Colonic mucosa (tissue), 4 donors: ENCODE measurements at regions not wholly inside any gene's neighbourhood (a gene's known extent, or its start where the extent isn't known, plus 50 kb on each side); places are given as distances from the start of the nearest gene placed in this dataset.

Experiments
- DNase-seq: peaks from one replicate; pipeline ENCODE4 v3.0.0-alpha.2; 2020
- H3K27ac ChIP-seq: fragments of 200-600 bp; one replicate; pipeline ENCODE4 v1.8.0; 2021
- H3K27me3 ChIP-seq: fragments of 200-600 bp; one replicate; pipeline ENCODE4 v1.8.0; 2021
- H3K36me3 ChIP-seq: fragments of 200-600 bp; one replicate; pipeline ENCODE4 v1.8.0; 2021
- H3K4me1 ChIP-seq: fragments of 200-600 bp; one replicate; pipeline ENCODE4 v1.8.0; 2021; ENCODE audit warnings: mild to moderate bottlenecking
- H3K4me3 ChIP-seq: fragments of 200-600 bp; one replicate; pipeline ENCODE4 v1.8.0; 2021
- H3K9ac ChIP-seq, 2 donors: one replicate each; pipeline ENCODE4 v1.7.0; 2013; ENCODE audit warnings: control low read depth in 2 of 2, low read depth in 2 of 2, low read length in 2 of 2
- H3K9me3 ChIP-seq: fragments of 200-600 bp; one replicate; pipeline ENCODE4 v1.8.0; 2021
- CTCF ChIP-seq: fragments of 200-600 bp; IDR thresholded peaks from one replicate; pipeline ENCODE4 v1.8.0; 2022; ENCODE audit warnings: antibody characterized with exemption, mild to moderate bottlenecking
- intact Hi-C: fragments of 100-400 bp; cut with DNase I; formaldehyde crosslinking; loops from one replicate; pipeline ENCODE4 v1.14.1; 2022
- donor health status: healthy.
- donor health status: DM: no; HTN: no; CAD: no.
- donor health status: DM: no; HTN: no; CAD: no.

DNA sequence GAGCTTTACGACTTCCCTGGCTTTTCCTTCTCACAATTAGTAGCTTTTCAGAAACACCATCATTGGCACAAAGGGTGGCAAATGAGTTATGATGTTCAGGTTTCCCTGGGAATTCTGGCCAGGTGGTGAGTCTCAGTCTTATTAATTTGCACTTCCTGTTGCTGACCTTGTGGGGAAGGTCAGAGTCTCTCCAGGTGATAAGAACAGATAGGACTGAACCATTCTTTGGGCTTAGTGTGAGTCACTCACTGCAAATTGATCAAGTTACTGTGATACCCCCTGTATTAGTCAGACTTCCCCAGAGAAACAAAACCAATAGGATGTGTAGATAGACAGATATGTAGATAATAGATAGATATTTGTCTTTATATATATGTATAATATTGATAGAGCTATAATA, 53.8 kb upstream of the RANBP3L start:
- no peak for TF ChIP-seq CTCF
- no peak overlapping the region for H3K27ac ChIP-seq
- H3K36me3 ChIP-seq, result no peaks in the 10 kb centered on the region
- intact Hi-C loops, result no loop called here
- DNase-seq, result no peak
- H3K4me1 ChIP-seq, result no peaks in the 10 kb centered on the region
- H3K4me3 ChIP-seq, result no peak overlapping the region
- no peak overlapping the region for H3K9ac ChIP-seq
- H3K9me3 ChIP-seq, result no peaks in the 10 kb centered on the region
- H3K27me3 ChIP-seq, result no peaks in the 10 kb centered on the region

GRCh38 chr5:36356915-36357314, 55.2 kb upstream of the RANBP3L start:
- Histone ChIP-seq H3K4me1 (no peaks in the 10 kb centered on the region), H3K9me3 (no peaks in the 10 kb centered on the region), H3K36me3 (no peaks in the 10 kb centered on the region), H3K27me3 (no peaks in the 10 kb centered on the region), H3K27ac (no peak overlapping the region), H3K9ac (no peak overlapping the region), H3K4me3 (no peak overlapping the region)
- no peak for TF ChIP-seq CTCF
- intact Hi-C loops, result no loop called here
- no peak for DNase-seq

GRCh38 chr5:36357391-36357975, 55.8 kb upstream of the RANBP3L start:
- Histone ChIP-seq H3K36me3 (no peaks in the 10 kb centered on the region), H3K4me1 (no peaks in the 10 kb centered on the region), H3K27me3 (no peaks in the 10 kb centered on the region), H3K9me3 (no peaks in the 10 kb centered on the region), H3K9ac (no peak overlapping the region), H3K27ac (no peak overlapping the region), H3K4me3 (no peak overlapping the region)
- no peak for DNase-seq
- intact Hi-C loops, result no loop called here
- TF ChIP-seq CTCF, result no peak

- no peaks in the 10 kb centered on the region for H3K36me3 ChIP-seq
- H3K9me3 ChIP-seq, result no peaks in the 10 kb centered on the region
- H3K4me1 ChIP-seq, result no peaks in the 10 kb centered on the region
- H3K4me3 ChIP-seq, result no peak overlapping the region
- intact Hi-C loops, result no loop called here
- H3K27me3 ChIP-seq, result no peaks in the 10 kb centered on the region
- no peak for TF ChIP-seq CTCF
- DNase-seq, result no peak
- no peak overlapping the region for H3K27ac ChIP-seq
- no peak overlapping the region for H3K9ac ChIP-seq
Measured at GRCh38 chr5:36359267-36359666, 57.6 kb upstream of the RANBP3L start.

GRCh38 chr5:36360307-36360706, 58.6 kb upstream of the RANBP3L start:
- no peak overlapping the region for H3K9ac ChIP-seq
- intact Hi-C loops, result no loop called here
- no peaks in the 10 kb centered on the region for H3K9me3 ChIP-seq
- no peaks in the 10 kb centered on the region for H3K4me1 ChIP-seq
- no peaks in the 10 kb centered on the region for H3K27me3 ChIP-seq
- no peak overlapping the region for H3K27ac ChIP-seq
- DNase-seq, result no peak
- no peak overlapping the region for H3K4me3 ChIP-seq
- no peak for TF ChIP-seq CTCF
- no peaks in the 10 kb centered on the region for H3K36me3 ChIP-seq

- H3K4me3 ChIP-seq, result no peak overlapping the region
- H3K4me1 ChIP-seq, result no peaks in the 10 kb centered on the region
- H3K27me3 ChIP-seq, result no peaks in the 10 kb centered on the region
- H3K27ac ChIP-seq, result no peak overlapping the region
- H3K9me3 ChIP-seq, result no peaks in the 10 kb centered on the region
- intact Hi-C loops, result no loop called here
- no peak for DNase-seq
- no peak overlapping the region for H3K9ac ChIP-seq
- TF ChIP-seq CTCF, result no peak
- H3K36me3 ChIP-seq, result no peaks in the 10 kb centered on the region
Measured at GRCh38 chr5:36363101-36363500, 61.4 kb upstream of the RANBP3L start.
